Stimulated activated CD8-positive, alpha-beta memory T cell treated with anti-CD3 and anti-CD28 coated beads, Interleukin-2, amount 100 ng/mL, for 48 hours (primary cell): ENCODE measurements at regions not wholly inside any gene's neighbourhood (a gene's known extent, or its start where the extent isn't known, plus 50 kb on each side); places are given as distances from the start of the nearest gene placed in this dataset.

Experiments
- DNase-seq, 2 donors: peaks; one replicate each; pipeline ENCODE4 v3.0.0-alpha.2; 2020; ENCODE audit warnings: low read depth in 2 of 2

- no peak for DNase-seq
Measured at GRCh38 chr2:238635647-238636051, 208.9 kb downstream of the ASB1 start.

GRCh38 chr2:238636269-238637073, 209.7 kb downstream of the ASB1 start:
- no peak for DNase-seq

- no peak for DNase-seq
Measured at GRCh38 chr2:238638100-238638981, 209.5 kb upstream of the TWIST2 start.

GRCh38 chr2:238638982-238639628, 208.8 kb upstream of the TWIST2 start:
- DNase-seq: no peak

GRCh38 chr2:238640486-238640885, 207.4 kb upstream of the TWIST2 start:
- DNase-seq: no peak

- no peak for DNase-seq
Measured at GRCh38 chr2:238642973-238643372, 204.9 kb upstream of the TWIST2 start.

- DNase-seq: no peak
Measured at GRCh38 chr2:238643400-238643907, 204.4 kb upstream of the TWIST2 start.

- DNase-seq: no peak
Measured at GRCh38 chr2:238644095-238645081, 203.5 kb upstream of the TWIST2 start.

GRCh38 chr2:238645095-238645494, 202.8 kb upstream of the TWIST2 start:
- DNase-seq: no peak

GRCh38 chr2:238645716-238646115, 202.2 kb upstream of the TWIST2 start:
- DNase-seq: no peak

GRCh38 chr2:238646281-238646680, 201.6 kb upstream of the TWIST2 start:
- DNase-seq: no peak

GRCh38 chr2:238646803-238647202, 201.1 kb upstream of the TWIST2 start:
- no peak for DNase-seq

- DNase-seq: no peak
Measured at GRCh38 chr2:238649123-238649522, 198.8 kb upstream of the TWIST2 start.

GRCh38 chr2:238649936-238650518, 197.9 kb upstream of the TWIST2 start:
- DNase-seq: no peak

GRCh38 chr2:238650536-238650935, 197.3 kb upstream of the TWIST2 start:
- no peak for DNase-seq

GRCh38 chr2:238651306-238652052, 196.4 kb upstream of the TWIST2 start:
- DNase-seq: no peak

GRCh38 chr2:238652053-238652770, 195.7 kb upstream of the TWIST2 start:
- no peak for DNase-seq

- DNase-seq: no peak
Measured at GRCh38 chr2:238652771-238653157, 195.1 kb upstream of the TWIST2 start.

- no peak for DNase-seq
Measured at GRCh38 chr2:238653431-238654109, 194.3 kb upstream of the TWIST2 start.
